IMR-90 (cell line): ENCODE measurements at regions not wholly inside any gene's neighbourhood (a gene's known extent, or its start where the extent isn't known, plus 50 kb on each side); places are given as distances from the start of the nearest gene placed in this dataset.

Source experiments
- ATAC-seq: fragments of 200-7000 bp; cut with Tn5 transposase; 2 replicates; pipeline ENCODE4 v1.9.1; 2020; ENCODE audit warnings: low read depth, mild to moderate bottlenecking, moderate library complexity
- BruUV-seq: library from RNA; stranded (reverse); fragments of 400-500 nt; replicated peaks from 2 replicates; lab custom pipeline; 2021; lab: Mats Ljungman, UMichigan
- CTCF ChIA-PET: fragments of 300-600 bp; formaldehyde crosslinking; extraction: SDS; loops from one replicate; lab custom pipeline; 2021; ENCODE audit warnings: antibody characterized with exemption; lab: Yijun Ruan, JAX
- POLR2A ChIA-PET: fragments of 300-600 bp; sonication (Branson Sonifier 250); formaldehyde crosslinking; loops from one replicate; lab custom pipeline; 2022; ENCODE audit warnings: antibody characterized with exemption; ENCODE audit not compliant: unreplicated experiment; lab: Charles Lee
- DNase-seq: peaks from one replicate; pipeline ENCODE4 v3.0.0; 2013
- H2AFZ ChIP-seq: replicated peaks from 2 replicates; pipeline ENCODE3; 2013; ENCODE audit warnings: low read length, mild to moderate bottlenecking; ENCODE audit not compliant: poor library complexity
- H2AK5ac ChIP-seq: 2 replicates; pipeline ENCODE4 v1.6.1; 2013; ENCODE audit warnings: low read depth, low read length, inconsistent platforms
- H2AK9ac ChIP-seq: replicated peaks from 2 replicates; pipeline ENCODE3; 2013; ENCODE audit warnings: mild to moderate bottlenecking, low read depth, low read length, moderate library complexity; ENCODE audit not compliant: poor library complexity
- H2BK120ac ChIP-seq: 2 replicates; pipeline ENCODE4 v1.6.1; 2013; ENCODE audit warnings: low read depth, low read length, inconsistent platforms
- H2BK15ac ChIP-seq: 3 replicates; pipeline ENCODE4 v1.6.1; 2013; ENCODE audit warnings: low read depth, low read length, inconsistent platforms
- H2BK20ac ChIP-seq: 2 replicates; pipeline ENCODE4 v1.6.1; 2013; ENCODE audit warnings: low read depth, mild to moderate bottlenecking, inconsistent platforms, low read length, moderate library complexity
- H2BK5ac ChIP-seq: 2 replicates; pipeline ENCODE4 v1.6.1; 2013; ENCODE audit warnings: mild to moderate bottlenecking, low read depth, low read length, inconsistent platforms; ENCODE audit not compliant: poor library complexity, severe bottlenecking
- H3K14ac ChIP-seq: replicated peaks from 2 replicates; pipeline ENCODE4 v1.6.1; 2013; ENCODE audit warnings: low read depth, low read length, inconsistent platforms
- H3K18ac ChIP-seq: 2 replicates; pipeline ENCODE4 v1.6.1; 2013; ENCODE audit warnings: low read depth, low read length, control low read depth
- H3K23ac ChIP-seq: 2 replicates; pipeline ENCODE4 v1.6.1; 2013; ENCODE audit warnings: low read depth, low read length, inconsistent platforms
- H3K27ac ChIP-seq: 2 replicates; pipeline ENCODE4 v1.5.1; 2013; ENCODE audit warnings: mild to moderate bottlenecking, control low read depth, low read length; ENCODE audit not compliant: insufficient read depth
- H3K27me3 ChIP-seq: 2 replicates; pipeline ENCODE4 v1.6.1; 2013; ENCODE audit warnings: low read length; ENCODE audit not compliant: control insufficient read depth, insufficient read depth
- H3K36me3 ChIP-seq: 2 replicates; pipeline ENCODE4 v1.6.1; 2013; ENCODE audit warnings: low read length, mixed read lengths; ENCODE audit not compliant: control insufficient read depth, insufficient read depth
- H3K4ac ChIP-seq: 2 replicates; pipeline ENCODE4 v1.6.1; 2013; ENCODE audit warnings: low read depth, low read length, inconsistent platforms
- H3K4me1 ChIP-seq: 2 replicates; pipeline ENCODE4 v1.6.1; 2013; ENCODE audit warnings: low read length, mixed read lengths; ENCODE audit not compliant: control insufficient read depth, insufficient read depth
- H3K4me2 ChIP-seq: 2 replicates; pipeline ENCODE4 v1.6.1; 2013; ENCODE audit warnings: low read depth, mild to moderate bottlenecking, control low read depth, low read length, moderate library complexity
- H3K4me3 ChIP-seq: 2 replicates; pipeline ENCODE4 v1.5.1; 2013; ENCODE audit warnings: low read depth, mild to moderate bottlenecking, control low read depth, low read length, moderate library complexity; ENCODE audit not compliant: insufficient read depth
- H3K56ac ChIP-seq: 2 replicates; pipeline ENCODE4 v1.6.1; 2013; ENCODE audit warnings: low read length, inconsistent platforms; ENCODE audit not compliant: insufficient read depth; ENCODE audit errors: extremely low read depth
- H3K79me1 ChIP-seq, 2 experiments: 2 replicates each; pipeline ENCODE4 v1.6.1; 2013; ENCODE audit warnings: low read length in 2 of 2, inconsistent platforms in 1 of 2, low read depth in 1 of 2
- H3K9ac ChIP-seq: 2 replicates; pipeline ENCODE4 v1.6.1; 2013; ENCODE audit warnings: low read depth, low read length, control low read depth
- H3K9me1 ChIP-seq: 2 replicates; pipeline ENCODE4 v1.6.1; 2013; ENCODE audit warnings: low read length, inconsistent platforms; ENCODE audit not compliant: insufficient read depth
- H3K9me3 ChIP-seq: 2 replicates; pipeline ENCODE4 v1.6.1; 2013; ENCODE audit warnings: low read length; ENCODE audit not compliant: control insufficient read depth, insufficient read depth
- H4K20me1 ChIP-seq: 2 replicates; pipeline ENCODE4 v1.6.1; 2013; ENCODE audit warnings: low read length, inconsistent platforms; ENCODE audit not compliant: insufficient read depth
- H4K5ac ChIP-seq: 2 replicates; pipeline ENCODE4 v1.6.1; 2013; ENCODE audit warnings: mild to moderate bottlenecking, low read depth, low read length, control low read depth
- H4K8ac ChIP-seq, 2 experiments: 2 replicates each; pipeline ENCODE4 v1.6.1; 2013; ENCODE audit warnings: low read depth in 2 of 2, low read length in 2 of 2, control low read depth in 1 of 2, inconsistent platforms in 1 of 2
- H4K91ac ChIP-seq: 2 replicates; pipeline ENCODE4 v1.6.1; 2013; ENCODE audit warnings: low read depth, low read length, inconsistent platforms; ENCODE audit not compliant: insufficient read depth
- MXI1 ChIP-seq: IDR thresholded peaks from 2 replicates; pipeline ENCODE4 v1.6.1; 2012; ENCODE audit warnings: low read depth, mild to moderate bottlenecking, low read length, moderate library complexity, borderline replicate concordance
- WGBS, 2 experiments: methylation state at CpG; one replicate each; pipeline versions ENCODE4 v1.1.5 to v1.1.7; 2013; ENCODE audit warnings: missing lambda C conversion rate in 2 of 2; ENCODE audit not compliant: insufficient read length in 1 of 2; ENCODE audit errors: extremely low coverage in 2 of 2; 5-methylcytosine and 5-hydroxymethylcytosine counted together
- dilution Hi-C: fragments of 300-500 bp; cut with HindIII; formaldehyde crosslinking; loops from one replicate; pipeline ENCODE4 v1.14.3; 2018; ENCODE audit warnings: low sequenced_read_pairs; ENCODE audit not compliant: unreplicated experiment
- in situ Hi-C: fragments of 300-500 bp; cut with MboI; formaldehyde crosslinking; loops from 3 replicates; pipeline ENCODE4 v1.14.3; 2019; ENCODE audit warnings: low sequenced_read_pairs, inconsistent platforms, mixed read lengths
- intact Hi-C: fragments of 100-400 bp; cut with micrococcal nuclease; formaldehyde crosslinking; loops from 2 replicates; pipeline ENCODE4 v1.10.0; 2022

DNA sequence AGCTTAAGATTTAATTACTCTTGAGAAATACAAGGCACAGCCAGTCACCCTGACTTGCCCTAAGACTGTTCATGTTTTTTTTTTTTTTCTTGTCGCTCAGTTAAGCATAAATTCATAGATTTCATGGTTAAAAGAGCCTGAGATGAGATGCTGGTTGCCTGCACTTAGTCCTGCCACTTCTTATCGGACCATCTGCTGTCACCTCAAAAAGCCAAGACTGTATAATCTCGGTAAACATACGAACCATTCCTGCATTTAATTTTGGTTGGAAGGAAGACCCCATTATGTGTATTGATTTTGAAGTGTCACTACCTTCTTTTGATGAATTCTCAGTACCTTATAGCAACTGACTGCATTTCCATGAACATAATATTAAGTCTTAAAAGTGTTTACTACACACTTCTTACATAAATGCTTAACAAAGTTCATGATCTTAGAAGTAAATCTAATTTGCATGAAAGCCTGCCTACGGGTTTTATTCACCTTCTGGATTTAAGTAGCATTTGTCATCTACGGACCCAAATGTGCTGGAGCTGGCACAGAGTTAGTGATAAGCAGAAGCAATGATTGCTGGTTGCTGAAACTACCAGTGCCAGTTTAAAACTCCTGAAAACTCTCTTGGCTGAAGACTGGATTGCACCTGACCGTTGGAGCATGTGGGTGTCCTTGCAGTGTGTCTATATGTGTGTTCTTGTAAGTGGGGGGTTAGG is 843.4 kb downstream of the TMEM182 start:
- Histone ChIP-seq H3K14ac (no peak overlapping the region), H4K91ac (no peak overlapping the region), H2AFZ (no peak overlapping the region), H2AK9ac (no peak overlapping the region), H3K27ac (no peak overlapping the region), H4K5ac (no peak overlapping the region), H2BK20ac (no peak overlapping the region), H3K36me3 (no peaks in the 10 kb centered on the region), H3K23ac (no peak overlapping the region), H2BK5ac (no peak overlapping the region), H2BK120ac (no peak overlapping the region), H3K9ac (no peak overlapping the region), H3K4me1 (no peaks in the 10 kb centered on the region), H3K4me2 (no peak overlapping the region), H3K9me1 (no peaks in the 10 kb centered on the region), H3K79me1 (no peaks in the 10 kb centered on the region), H3K18ac (no peak overlapping the region), H2AK5ac (no peak overlapping the region), H3K4ac (no peak overlapping the region), H2BK15ac (no peak overlapping the region), H3K27me3 (no peaks in the 10 kb centered on the region), H3K9me3 (0 out of 2 replicates have a peak, but pooled peaks cover 3% of the 10 kb centered on the region), H3K56ac (no peak overlapping the region), H3K4me3 (no peak overlapping the region), H4K20me1 (no peaks in the 10 kb centered on the region), H4K8ac (no peak overlapping the region)
- WGBS, 2 experiments = no CpG with 5 or more reads among the region's 7 CpGs
- ChIA-PET CTCF (interaction anchor here (0.7 kb wide), 1 partner anchor 1035 kb away, joined by 9 read pairs; no protein-coding TSS in a partner anchor), POLR2A (no interaction called here)
- dilution Hi-C loops (no loop called here), intact Hi-C loops (no loop called here), in situ Hi-C loops (no loop called here)
- ATAC-seq = no peak
- DNase-seq = no peak
- no peak for TF ChIP-seq MXI1
- BruUV-seq = no TSS peak
